Smooth muscle cell (in vitro differentiated cells): ENCODE measurements at regions not wholly inside any gene's neighbourhood (a gene's known extent, or its start where the extent isn't known, plus 50 kb on each side); places are given as distances from the start of the nearest gene placed in this dataset.

ENCODE experiments used
- DNase-seq: peaks from one replicate; lab custom pipeline; 2025; ENCODE audit not compliant: unreplicated experiment; lab: John Stamatoyannopoulos, UW
- H2AFZ ChIP-seq: fragments of 200-600 bp; sonication (generic); 2 replicates; pipeline ENCODE4 v1.6.0; 2016; ENCODE audit warnings: antibody characterized with exemption, low read depth, mild to moderate bottlenecking
- H3F3A ChIP-seq: fragments of 200-600 bp; sonication (generic); 2 replicates; pipeline ENCODE4 v1.6.0; 2017; ENCODE audit warnings: antibody characterized with exemption, low read depth
- H3K27ac ChIP-seq: fragments of 200-600 bp; sonication (generic); 2 replicates; pipeline ENCODE4 v1.5.1; 2016; ENCODE audit warnings: low read depth, mild to moderate bottlenecking
- H3K27me3 ChIP-seq: fragments of 200-600 bp; sonication (generic); 2 replicates; pipeline ENCODE4 v1.6.1; 2016; ENCODE audit warnings: low read depth, mild to moderate bottlenecking
- H3K36me3 ChIP-seq: fragments of 200-600 bp; sonication (generic); 2 replicates; pipeline ENCODE4 v1.5.1; 2016; ENCODE audit warnings: low read depth
- H3K4me1 ChIP-seq: fragments of 200-600 bp; sonication (generic); 2 replicates; pipeline ENCODE4 v1.5.1; 2016; ENCODE audit warnings: low read depth
- H3K4me2 ChIP-seq: fragments of 200-600 bp; sonication (generic); 2 replicates; pipeline ENCODE4 v1.6.0; 2016; ENCODE audit warnings: mild to moderate bottlenecking
- H3K4me3 ChIP-seq: fragments of 200-600 bp; sonication (generic); 2 replicates; pipeline ENCODE4 v1.5.1; 2016; ENCODE audit warnings: mild to moderate bottlenecking
- H3K79me2 ChIP-seq: fragments of 200-600 bp; sonication (generic); 2 replicates; pipeline ENCODE4 v1.6.0; 2016; ENCODE audit warnings: low read depth, mild to moderate bottlenecking
- H3K9ac ChIP-seq: fragments of 200-600 bp; sonication (generic); 2 replicates; pipeline ENCODE4 v1.6.0; 2016; ENCODE audit warnings: low read depth
- H3K9me3 ChIP-seq: fragments of 200-600 bp; sonication (generic); replicated peaks from 2 replicates; pipeline ENCODE4 v1.5.1; 2016; ENCODE audit warnings: low read depth
- H4K20me1 ChIP-seq: fragments of 200-600 bp; sonication (generic); 2 replicates; pipeline ENCODE4 v1.6.0; 2016; ENCODE audit warnings: low read depth
- WGBS: methylation state at CpG from one replicate; pipeline ENCODE4 v1.1.7; 2016; ENCODE audit warnings: low lambda C conversion rate; 5-methylcytosine and 5-hydroxymethylcytosine counted together
- TF ChIP-seq, protein P1 (sequence below): fragments of 200-600 bp; sonication (generic); IDR thresholded peaks from 2 replicates; pipeline ENCODE4 v1.5.1; 2017; ENCODE audit warnings: borderline replicate concordance, mild to moderate bottlenecking, antibody characterized with exemption; ENCODE audit not compliant: insufficient read depth, poor library complexity, severe bottlenecking

DNA sequence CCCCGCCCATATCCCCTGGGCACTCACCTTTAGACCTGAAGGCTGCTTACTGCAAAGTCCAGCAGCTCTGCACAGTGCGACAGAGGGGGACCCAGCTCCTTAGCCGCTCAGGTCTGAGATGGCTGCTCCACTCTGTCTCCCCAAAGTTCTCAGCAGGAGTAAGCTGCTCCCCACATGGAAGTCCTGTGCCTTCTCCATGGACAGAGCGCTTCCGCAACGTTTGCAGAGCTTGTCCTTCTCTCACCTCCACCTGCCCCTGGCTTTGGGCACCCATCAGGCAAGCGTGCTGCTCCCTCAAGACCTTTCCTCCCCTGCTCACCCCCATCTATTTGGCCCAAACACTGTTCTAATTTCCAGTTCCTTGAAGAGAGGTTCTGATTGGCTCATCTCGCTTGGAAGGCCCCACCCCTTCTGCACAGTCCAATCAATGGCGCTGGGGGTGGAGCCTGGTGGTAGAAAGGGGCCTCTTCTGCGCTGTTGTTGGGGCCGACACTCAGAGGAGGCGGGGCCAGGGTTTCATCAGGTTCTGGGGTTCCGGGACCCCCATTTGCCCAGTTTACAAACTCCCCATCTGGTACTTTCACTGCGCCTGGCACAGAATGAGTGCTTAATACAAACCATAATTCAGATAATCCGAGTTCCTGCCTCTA, 137.2 kb downstream of the CYLD start:
- TF ChIP-seq, protein P1, sequence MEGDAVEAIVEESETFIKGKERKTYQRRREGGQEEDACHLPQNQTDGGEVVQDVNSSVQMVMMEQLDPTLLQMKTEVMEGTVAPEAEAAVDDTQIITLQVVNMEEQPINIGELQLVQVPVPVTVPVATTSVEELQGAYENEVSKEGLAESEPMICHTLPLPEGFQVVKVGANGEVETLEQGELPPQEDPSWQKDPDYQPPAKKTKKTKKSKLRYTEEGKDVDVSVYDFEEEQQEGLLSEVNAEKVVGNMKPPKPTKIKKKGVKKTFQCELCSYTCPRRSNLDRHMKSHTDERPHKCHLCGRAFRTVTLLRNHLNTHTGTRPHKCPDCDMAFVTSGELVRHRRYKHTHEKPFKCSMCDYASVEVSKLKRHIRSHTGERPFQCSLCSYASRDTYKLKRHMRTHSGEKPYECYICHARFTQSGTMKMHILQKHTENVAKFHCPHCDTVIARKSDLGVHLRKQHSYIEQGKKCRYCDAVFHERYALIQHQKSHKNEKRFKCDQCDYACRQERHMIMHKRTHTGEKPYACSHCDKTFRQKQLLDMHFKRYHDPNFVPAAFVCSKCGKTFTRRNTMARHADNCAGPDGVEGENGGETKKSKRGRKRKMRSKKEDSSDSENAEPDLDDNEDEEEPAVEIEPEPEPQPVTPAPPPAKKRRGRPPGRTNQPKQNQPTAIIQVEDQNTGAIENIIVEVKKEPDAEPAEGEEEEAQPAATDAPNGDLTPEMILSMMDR = no peak
- Histone ChIP-seq H3K36me3 (no peaks in the 10 kb centered on the region), H4K20me1 (no peaks in the 10 kb centered on the region), H3K4me2 (no peak overlapping the region), H3F3A (no peaks in the 10 kb centered on the region), H3K27me3 (no peaks in the 10 kb centered on the region), H3K9ac (no peak overlapping the region), H3K27ac (no peak overlapping the region), H2AFZ (no peak overlapping the region), H3K9me3 (no peaks in the 10 kb centered on the region), H3K79me2 (no peaks in the 10 kb centered on the region), H3K4me1 (peaks cover 27% of the 10 kb centered on the region), H3K4me3 (no peak overlapping the region)
- DNase-seq = no peak
- 88% methylated on average over 15 of the region's 15 CpGs for WGBS

DNA sequence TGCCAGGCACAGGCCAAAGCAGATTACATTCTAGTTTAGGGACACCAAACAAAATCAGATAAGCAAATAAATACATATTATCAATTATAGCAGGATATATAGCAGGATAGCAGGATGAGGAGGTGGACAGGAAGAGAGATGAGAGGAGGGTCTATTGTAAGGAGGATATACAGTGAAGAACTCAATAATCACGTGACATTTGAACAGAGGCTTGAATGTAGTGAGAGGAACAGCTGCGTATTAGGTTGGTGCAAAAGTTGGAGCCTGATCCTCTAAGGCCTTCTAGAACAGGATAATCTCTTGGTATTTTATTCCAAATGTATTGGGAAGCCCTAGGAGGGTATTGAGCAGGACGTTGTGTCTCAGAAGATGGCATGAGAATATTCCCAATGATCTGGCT, 136.7 kb downstream of the CYLD start:
- H2AFZ ChIP-seq = no peak overlapping the region
- WGBS = 91% methylated on average over 3 of the region's 3 CpGs
- H3K4me3 ChIP-seq = no peak overlapping the region
- no peaks in the 10 kb centered on the region for H3K9me3 ChIP-seq
- no peak overlapping the region for H3K9ac ChIP-seq
- H4K20me1 ChIP-seq = no peaks in the 10 kb centered on the region
- H3K79me2 ChIP-seq = no peaks in the 10 kb centered on the region
- TF ChIP-seq, protein P1 = no peak
- H3K4me1 ChIP-seq = peaks cover 27% of the 10 kb centered on the region
- no peaks in the 10 kb centered on the region for H3K27me3 ChIP-seq
- no peaks in the 10 kb centered on the region for H3F3A ChIP-seq
- no peak overlapping the region for H3K4me2 ChIP-seq
- DNase-seq = no peak
- H3K36me3 ChIP-seq = no peaks in the 10 kb centered on the region
- no peak overlapping the region for H3K27ac ChIP-seq

DNA sequence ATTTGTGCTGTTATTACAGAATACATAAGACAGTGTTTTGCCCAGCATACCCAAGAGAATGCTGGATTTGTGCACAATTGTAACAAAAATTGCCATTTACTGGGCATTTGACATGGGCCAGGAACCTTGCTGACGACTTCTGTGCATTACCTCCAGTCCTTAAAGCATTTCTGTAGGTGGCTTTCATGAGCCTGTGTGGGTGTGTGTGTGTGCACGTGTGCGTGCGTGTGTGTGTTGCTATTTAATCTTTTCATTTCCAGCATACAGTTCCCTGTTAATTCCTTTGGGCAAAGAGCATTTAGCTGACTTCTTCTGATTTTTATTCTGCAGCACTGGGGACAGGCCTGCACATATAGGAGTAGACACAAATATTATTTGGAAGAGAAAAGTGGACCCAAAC, 134.4 kb downstream of the CYLD start:
- Histone ChIP-seq H3K79me2 (no peaks in the 10 kb centered on the region), H4K20me1 (no peaks in the 10 kb centered on the region), H3K27ac (no peak overlapping the region), H3K4me3 (no peak overlapping the region), H3F3A (no peaks in the 10 kb centered on the region), H2AFZ (no peak overlapping the region), H3K27me3 (no peaks in the 10 kb centered on the region), H3K4me1 (peaks cover 17% of the 10 kb centered on the region), H3K36me3 (no peaks in the 10 kb centered on the region), H3K9me3 (no peaks in the 10 kb centered on the region), H3K4me2 (no peak overlapping the region), H3K9ac (no peak overlapping the region)
- no peak for DNase-seq
- WGBS = 78% methylated on average over 4 of the region's 4 CpGs
- TF ChIP-seq, protein P1 = no peak

DNA sequence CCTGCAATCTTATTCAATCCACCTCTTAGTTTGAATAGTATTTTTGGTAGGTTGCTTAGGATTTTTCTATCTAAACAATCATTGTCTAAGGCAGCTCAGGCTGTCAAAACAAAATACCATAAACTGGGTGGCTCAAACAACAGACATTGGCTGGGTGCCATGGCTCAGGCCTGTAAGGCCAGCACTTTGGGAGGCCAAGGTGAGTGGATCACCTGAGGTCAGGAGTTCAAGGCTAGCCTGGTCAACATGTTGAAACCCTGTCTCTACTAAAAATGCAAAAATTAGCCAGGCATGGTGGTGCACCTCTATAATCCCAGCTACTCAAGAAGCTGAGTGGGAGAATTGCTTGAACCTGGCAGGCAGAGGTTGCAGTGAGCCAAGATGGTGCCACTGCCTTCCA, 126.7 kb downstream of the CYLD start:
- DNase-seq = no peak

More for the DNA sequence above, 126.7 kb downstream of the CYLD start:
- Histone ChIP-seq H3K4me3 (no peak overlapping the region), H3K9me3 (no peaks in the 10 kb centered on the region), H2AFZ (no peak overlapping the region), H3K9ac (no peak overlapping the region), H4K20me1 (no peaks in the 10 kb centered on the region), H3K4me2 (no peak overlapping the region), H3F3A (no peaks in the 10 kb centered on the region), H3K27ac (no peak overlapping the region), H3K79me2 (no peaks in the 10 kb centered on the region), H3K4me1 (no peaks in the 10 kb centered on the region), H3K27me3 (no peaks in the 10 kb centered on the region), H3K36me3 (no peaks in the 10 kb centered on the region)
- TF ChIP-seq, protein P1 = no peak
